T-helper 22 cell (primary cell): ENCODE measurements at regions not wholly inside any gene's neighbourhood (a gene's known extent, or its start where the extent isn't known, plus 50 kb on each side); places are given as distances from the start of the nearest gene placed in this dataset.
"Not testable (repeated sequence)": the region's sequence is repeated elsewhere in the genome, so short reads cannot be mapped to it uniquely, and the experiment has no call there.

Experiments
- DNase-seq: peaks from one replicate; pipeline ENCODE4 v3.0.0-alpha.2; 2020; ENCODE audit warnings: low read depth

DNA sequence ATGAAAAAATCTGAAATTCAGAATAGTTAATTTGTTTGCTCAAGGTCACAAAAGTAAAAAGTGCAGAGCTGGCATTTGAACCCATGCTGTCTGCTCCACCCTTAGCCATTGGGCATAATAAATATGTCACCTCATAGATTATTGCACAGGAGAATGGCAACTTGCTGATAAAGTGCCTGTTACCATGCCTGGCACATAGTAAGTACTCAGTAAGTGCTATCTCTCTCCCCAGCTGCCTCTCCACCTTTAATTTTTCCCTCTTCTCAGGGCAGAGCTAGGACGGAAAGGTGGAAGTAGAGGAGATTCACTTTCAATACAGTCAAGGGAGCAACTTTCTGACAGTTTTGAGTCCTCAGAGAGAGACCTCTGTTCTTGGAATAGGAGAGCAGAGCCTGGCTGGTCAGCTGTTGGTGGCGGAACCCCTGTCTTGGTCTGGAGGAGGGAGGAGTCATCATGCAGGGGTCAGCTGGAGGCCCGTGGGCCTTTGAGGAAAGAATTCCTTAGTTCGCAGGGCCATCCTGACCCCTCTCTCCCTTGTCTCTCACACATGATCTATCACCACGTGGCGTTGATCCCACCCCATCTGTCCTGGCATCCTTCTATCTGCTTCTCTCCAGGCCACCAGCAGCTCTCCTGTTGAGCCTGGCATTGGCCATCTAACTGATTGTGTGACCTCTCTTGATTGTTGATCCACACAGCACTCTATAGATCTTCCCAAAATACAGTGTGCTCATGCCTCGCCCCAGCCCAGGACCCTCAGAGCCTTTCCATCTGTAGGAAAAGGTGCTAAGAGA is 149.3 kb downstream of the RPLP1 start:
- no peak for DNase-seq

DNA sequence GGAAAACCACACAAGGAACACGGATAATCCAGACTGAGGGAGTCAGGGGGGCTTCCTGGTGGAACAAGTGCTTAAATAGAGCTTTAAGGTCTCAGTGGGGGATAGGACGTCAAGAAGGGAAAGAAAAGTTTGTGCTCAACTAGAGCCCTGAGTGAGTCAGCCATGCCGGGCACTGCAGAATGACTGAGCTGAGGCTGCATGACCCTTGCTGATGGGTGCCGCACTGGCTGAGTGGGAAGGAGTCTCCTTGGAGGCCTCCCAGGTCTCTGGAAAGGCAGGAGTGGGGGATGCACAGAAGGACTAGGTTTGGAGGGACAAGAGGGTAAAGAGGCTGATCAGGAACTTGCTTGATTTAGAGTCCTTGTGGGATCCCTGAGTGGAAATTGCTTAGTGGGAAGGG is 150.3 kb downstream of the RPLP1 start:
- no peak for DNase-seq

DNA sequence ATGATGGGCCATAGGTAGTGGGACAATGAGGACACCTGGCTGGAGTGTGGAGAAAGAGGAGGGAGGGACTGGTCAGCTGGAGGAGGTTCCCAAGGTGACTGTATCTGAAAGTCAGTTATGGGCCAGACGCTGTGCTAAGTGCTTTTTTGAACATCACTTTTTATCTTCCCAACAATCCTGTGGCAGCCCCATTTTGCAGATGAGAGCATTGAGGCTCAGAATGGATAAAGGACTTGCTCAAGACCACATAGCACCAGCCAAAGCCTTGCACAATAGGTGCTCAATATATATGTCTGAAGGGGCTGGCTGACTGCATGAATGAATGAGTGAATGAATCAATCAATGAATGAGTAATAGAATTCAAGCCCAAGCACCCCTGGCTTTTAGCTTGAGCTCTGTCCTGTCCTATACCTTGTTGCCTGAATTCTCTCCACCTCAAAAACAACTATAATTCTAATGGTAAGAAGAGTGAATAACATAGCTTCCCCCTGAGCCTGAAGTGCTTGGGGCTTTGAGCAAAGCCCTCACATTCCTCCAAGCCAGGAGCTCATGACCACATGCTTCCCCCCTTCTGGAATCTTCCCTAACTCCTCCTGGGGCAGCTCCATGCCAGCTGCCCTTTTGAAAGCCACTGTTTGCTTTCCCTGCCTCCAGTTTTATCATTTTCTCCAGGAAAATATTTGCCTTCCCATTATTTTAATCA is 150.9 kb downstream of the RPLP1 start:
- no peak for DNase-seq

GRCh38 chr15:69604072-69604411 is 151.4 kb downstream of the RPLP1 start:
- no peak for DNase-seq

- no peak for DNase-seq
These were observed 153.5 kb downstream of the RPLP1 start for GRCh38 chr15:69606144-69606543.

DNA sequence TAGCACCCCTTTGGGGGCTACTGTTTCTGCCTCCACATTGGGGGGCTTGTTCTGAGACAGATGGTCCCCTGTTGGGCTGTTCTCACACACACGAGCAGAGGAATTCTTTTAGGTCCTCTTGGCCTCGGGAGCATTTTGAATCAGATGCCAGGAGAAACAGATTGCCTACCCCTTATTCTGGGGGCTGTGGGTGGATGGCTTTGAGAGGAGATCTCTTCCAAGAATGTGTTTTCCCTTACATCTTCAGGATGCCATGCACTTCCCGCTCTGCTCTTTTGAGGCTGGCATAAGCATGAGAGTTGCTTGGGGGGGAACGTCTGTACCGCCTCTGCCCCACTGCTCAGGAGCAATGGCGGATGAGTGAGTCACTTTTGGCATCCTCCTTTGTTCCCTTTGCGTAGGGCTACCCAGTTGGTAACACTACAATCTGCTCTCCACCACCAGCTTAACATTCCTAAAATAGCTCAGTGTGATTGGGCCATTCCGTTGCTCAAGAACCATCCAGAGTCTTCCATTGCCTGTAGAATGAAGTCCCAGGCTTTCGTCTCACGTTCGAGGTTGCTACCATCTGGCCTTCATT is 154.4 kb downstream of the RPLP1 start:
- no peak for DNase-seq

DNA sequence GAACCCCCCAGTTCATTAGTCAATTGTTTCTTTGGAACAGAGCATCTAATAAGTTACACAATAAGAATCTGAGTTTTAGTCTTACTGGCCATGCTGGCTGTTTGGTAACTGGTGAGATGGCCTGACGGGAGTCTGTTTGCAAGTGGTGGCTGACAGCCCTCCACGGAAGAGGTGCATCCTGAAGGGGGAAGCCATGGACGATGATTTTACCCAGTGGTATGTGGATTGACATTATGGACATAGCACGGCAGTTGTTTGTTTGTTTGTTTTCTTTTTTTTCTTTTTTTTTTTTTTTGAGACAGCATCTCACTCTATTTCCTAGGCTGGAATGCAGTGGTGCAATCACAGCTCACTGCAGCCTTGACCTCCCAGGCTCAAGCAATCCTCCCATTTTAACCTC is 156.0 kb downstream of the RPLP1 start:
- DNase-seq: no peak

- no peak for DNase-seq
These were observed 156.6 kb downstream of the RPLP1 start for GRCh38 chr15:69609176-69609575.

DNA sequence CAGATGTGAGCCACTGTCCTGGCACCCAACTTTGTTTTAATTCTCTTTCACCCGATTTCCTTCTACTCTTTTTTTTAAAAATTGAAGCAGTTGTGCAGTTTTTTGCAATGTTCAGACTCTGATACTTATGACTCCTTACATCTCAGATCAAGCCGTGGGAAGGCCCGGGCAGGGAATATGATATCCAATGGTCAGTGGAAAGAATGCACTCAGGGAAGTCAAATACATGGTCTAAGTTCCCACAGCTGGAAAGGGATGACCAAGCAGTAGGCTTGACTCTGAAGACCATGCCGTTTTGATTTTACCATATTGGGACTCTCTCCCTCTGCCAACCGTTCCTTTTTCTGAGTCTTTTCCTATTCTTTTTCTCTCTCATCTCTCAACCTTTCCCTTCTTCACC is 157.2 kb downstream of the RPLP1 start:
- no peak for DNase-seq

GRCh38 chr15:69610277-69610676 is 157.7 kb downstream of the RPLP1 start:
- DNase-seq: no peak

- no peak for DNase-seq
These were observed 158.2 kb downstream of the RPLP1 start for GRCh38 chr15:69610858-69611257.

GRCh38 chr15:69612112-69612511 is 159.5 kb downstream of the RPLP1 start:
- no peak for DNase-seq

GRCh38 chr15:69613182-69613581 is 160.6 kb downstream of the RPLP1 start:
- DNase-seq: no peak

DNA sequence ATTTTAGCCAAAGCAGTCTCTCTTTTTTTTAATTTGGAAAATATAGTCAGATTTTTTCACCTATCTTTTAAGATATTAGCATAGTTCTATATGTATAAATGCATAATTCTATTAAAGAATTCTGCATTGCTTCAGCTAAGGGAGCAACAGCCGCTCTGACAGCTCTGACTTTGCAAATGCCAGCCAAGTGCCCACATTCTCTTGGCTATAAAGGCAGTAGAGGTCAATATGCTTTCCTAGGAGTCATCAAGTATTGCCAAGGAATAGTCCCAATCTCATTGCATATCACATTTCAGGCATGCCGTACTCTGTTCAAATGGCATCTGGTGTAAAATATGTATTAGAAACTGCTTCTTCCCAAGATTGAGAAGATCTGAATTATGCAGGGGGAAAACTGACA is 161.4 kb downstream of the RPLP1 start:
- DNase-seq: no peak

GRCh38 chr15:69615736-69616135 is 163.1 kb downstream of the RPLP1 start:
- DNase-seq: no peak

DNA sequence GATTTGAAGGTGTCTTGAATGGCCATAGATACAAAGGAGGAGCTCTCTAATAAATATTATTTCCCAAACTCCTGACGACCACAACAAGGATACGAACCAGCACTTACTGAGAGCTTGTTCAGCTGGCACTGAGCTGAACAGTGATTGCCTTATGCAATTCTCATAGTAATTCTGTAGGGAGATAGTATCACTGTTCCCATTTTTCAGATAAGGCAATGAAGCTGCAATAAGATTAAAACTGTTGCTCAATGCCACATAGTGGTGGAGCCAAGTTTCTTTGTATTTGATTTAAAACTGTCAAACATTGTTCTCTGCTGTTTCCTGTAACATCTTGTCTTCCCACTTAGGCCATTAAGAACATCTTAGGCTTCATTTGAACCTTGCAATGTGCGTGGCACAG is 163.9 kb downstream of the RPLP1 start:
- DNase-seq: no peak

DNA sequence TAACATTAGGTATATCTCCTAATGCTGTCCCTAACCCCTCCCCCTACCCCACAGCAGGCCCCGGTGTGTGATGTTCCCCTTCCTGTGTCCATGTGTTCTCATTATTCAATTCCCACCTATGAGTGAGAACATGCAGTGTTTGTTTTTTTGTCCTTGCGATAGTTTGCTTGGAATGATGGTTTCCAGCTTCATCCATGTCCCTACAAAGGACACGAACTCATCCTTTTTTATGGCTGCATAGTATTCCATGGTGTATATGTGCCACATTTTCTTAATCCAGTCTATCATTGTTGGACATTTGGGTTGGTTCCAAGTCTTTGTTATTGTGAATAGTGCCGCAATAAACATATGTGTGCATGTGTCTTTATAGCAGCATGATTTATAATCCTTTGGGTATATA is 164.5 kb downstream of the RPLP1 start:
- DNase-seq: not testable (repeated sequence)

- no peak for DNase-seq
These were observed 171.0 kb downstream of the RPLP1 start for GRCh38 chr15:69623392-69624154.

DNA sequence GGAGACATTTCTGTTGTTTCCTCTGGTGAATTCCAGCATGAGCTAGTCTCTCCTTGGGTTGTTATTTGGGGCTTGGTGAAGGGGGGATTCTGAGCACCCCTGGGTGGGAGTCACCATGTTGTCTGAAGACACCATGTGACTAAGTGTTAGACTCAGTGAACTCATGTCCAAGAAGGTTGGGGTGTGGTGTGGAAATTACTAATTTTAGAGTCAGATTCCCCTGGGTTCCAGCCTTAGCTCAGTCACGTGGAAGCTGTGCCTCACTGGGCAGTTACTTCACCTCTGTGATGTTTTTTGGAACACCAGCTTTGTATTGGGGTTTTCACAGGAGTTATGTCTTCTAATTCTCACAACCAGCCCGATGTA is 171.5 kb downstream of the RPLP1 start:
- DNase-seq: no peak

- DNase-seq: no peak
These were observed 172.2 kb downstream of the RPLP1 start for GRCh38 chr15:69624816-69625215.

- DNase-seq: no peak
These were observed 172.7 kb downstream of the RPLP1 start for GRCh38 chr15:69625328-69625727.

DNA sequence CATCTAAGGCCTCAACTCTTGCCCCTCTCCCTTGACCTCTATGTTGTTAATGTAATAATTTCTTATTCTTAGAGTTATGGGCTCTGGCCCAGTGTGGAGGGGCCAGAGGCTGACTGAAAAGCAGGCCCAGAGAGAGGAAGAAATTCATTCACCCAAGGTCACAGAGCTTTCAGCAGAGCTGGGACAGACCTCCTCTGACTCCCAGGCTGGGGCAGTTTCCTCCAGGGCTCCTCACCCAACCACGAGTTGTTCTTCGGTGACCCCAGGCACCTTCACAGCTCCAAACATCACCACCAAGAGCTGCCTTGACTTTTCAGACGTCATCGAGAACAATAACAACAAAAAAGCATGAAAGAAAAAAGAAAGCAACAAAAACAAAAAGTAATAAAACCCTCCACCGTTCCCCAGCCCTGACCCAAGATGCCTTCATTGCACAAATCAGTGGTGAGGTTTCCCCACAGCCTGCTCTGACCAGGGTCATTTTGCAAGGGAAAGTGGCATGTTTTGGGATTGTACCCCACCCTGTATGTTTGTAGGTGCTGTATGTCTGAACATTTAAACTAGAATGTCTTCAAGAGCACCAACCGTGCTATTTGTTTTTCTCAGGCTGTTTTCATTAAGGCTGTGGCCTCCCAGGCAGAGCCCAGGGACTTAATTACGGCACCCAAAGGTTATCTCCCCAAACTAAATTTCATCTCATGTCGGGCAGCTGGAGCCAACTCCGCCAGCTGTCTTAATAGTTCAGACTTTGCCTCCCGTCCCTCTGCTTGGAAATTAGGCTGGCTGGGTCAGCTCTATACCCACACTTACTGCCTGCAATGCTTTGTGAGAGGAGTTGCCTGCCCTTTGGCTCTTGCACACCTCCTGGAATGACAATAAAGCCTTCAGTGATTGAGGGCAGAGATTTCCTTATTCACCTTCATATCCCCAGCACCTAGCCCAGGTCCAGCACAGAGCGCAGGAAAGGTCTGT is 173.8 kb downstream of the RPLP1 start:
- no peak for DNase-seq
